HL-60 (cell line): ENCODE measurements at regions not wholly inside any gene's neighbourhood (a gene's known extent, or its start where the extent isn't known, plus 50 kb on each side); places are given as distances from the start of the nearest gene placed in this dataset.

Experiments
- GABPA ChIP-seq: IDR thresholded peaks from 2 replicates; pipeline ENCODE4 v1.6.1; 2012; ENCODE audit warnings: low read depth
- POLR2AphosphoS5 ChIP-seq: IDR thresholded peaks from 2 replicates; pipeline ENCODE4 v1.6.1; 2012; ENCODE audit warnings: low read depth
- SPI1 ChIP-seq: IDR thresholded peaks from 2 replicates; pipeline ENCODE4 v1.6.1; 2012; ENCODE audit warnings: low read depth, mild to moderate bottlenecking, borderline replicate concordance
- TF ChIP-seq, protein P1 (sequence below): IDR thresholded peaks from one replicate; pipeline ENCODE4 v1.5.1; 2011; ENCODE audit warnings: low read length, control low read depth, inconsistent platforms; ENCODE audit not compliant: insufficient read depth
- TF ChIP-seq, protein P2 (sequence below): IDR thresholded peaks from 2 replicates; pipeline ENCODE4 v1.6.1; 2012; ENCODE audit warnings: low read depth; ENCODE audit not compliant: insufficient replicate concordance

DNA sequence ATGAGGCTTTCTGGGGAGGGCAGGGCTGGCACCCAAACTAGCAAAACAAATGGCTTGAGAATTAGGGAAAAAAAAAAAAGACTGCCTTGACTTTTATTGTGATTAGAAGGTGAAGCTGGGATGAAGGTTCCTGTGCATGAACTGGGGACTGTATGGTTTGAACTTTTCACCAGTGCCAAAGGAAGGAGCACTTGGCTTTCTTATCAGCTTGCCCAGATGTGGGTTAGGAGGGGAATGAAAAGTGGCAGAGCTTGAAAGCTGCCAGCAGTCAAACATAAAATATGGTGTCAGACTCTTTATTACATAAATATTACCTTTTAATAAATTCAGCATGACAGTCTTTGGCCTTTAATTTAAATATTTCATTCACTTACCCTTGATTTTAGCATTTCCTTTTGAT lies 182.5 kb downstream of the PSAT1 start:
- TF ChIP-seq, protein P1, sequence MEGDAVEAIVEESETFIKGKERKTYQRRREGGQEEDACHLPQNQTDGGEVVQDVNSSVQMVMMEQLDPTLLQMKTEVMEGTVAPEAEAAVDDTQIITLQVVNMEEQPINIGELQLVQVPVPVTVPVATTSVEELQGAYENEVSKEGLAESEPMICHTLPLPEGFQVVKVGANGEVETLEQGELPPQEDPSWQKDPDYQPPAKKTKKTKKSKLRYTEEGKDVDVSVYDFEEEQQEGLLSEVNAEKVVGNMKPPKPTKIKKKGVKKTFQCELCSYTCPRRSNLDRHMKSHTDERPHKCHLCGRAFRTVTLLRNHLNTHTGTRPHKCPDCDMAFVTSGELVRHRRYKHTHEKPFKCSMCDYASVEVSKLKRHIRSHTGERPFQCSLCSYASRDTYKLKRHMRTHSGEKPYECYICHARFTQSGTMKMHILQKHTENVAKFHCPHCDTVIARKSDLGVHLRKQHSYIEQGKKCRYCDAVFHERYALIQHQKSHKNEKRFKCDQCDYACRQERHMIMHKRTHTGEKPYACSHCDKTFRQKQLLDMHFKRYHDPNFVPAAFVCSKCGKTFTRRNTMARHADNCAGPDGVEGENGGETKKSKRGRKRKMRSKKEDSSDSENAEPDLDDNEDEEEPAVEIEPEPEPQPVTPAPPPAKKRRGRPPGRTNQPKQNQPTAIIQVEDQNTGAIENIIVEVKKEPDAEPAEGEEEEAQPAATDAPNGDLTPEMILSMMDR, result no peak
- no peak for TF ChIP-seq POLR2AphosphoS5
- TF ChIP-seq, protein P2, sequence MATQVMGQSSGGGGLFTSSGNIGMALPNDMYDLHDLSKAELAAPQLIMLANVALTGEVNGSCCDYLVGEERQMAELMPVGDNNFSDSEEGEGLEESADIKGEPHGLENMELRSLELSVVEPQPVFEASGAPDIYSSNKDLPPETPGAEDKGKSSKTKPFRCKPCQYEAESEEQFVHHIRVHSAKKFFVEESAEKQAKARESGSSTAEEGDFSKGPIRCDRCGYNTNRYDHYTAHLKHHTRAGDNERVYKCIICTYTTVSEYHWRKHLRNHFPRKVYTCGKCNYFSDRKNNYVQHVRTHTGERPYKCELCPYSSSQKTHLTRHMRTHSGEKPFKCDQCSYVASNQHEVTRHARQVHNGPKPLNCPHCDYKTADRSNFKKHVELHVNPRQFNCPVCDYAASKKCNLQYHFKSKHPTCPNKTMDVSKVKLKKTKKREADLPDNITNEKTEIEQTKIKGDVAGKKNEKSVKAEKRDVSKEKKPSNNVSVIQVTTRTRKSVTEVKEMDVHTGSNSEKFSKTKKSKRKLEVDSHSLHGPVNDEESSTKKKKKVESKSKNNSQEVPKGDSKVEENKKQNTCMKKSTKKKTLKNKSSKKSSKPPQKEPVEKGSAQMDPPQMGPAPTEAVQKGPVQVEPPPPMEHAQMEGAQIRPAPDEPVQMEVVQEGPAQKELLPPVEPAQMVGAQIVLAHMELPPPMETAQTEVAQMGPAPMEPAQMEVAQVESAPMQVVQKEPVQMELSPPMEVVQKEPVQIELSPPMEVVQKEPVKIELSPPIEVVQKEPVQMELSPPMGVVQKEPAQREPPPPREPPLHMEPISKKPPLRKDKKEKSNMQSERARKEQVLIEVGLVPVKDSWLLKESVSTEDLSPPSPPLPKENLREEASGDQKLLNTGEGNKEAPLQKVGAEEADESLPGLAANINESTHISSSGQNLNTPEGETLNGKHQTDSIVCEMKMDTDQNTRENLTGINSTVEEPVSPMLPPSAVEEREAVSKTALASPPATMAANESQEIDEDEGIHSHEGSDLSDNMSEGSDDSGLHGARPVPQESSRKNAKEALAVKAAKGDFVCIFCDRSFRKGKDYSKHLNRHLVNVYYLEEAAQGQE, result no peak
- no peak for TF ChIP-seq GABPA
- no peak for TF ChIP-seq SPI1
